Panc1 (cell line): ENCODE measurements at regions not wholly inside any gene's neighbourhood (a gene's known extent, or its start where the extent isn't known, plus 50 kb on each side); places are given as distances from the start of the nearest gene placed in this dataset.

Experiments used
- ATAC-seq: fragments of 200-7000 bp; cut with Tn5 transposase; 2 replicates; pipeline ENCODE4 v1.9.1; 2020; ENCODE audit warnings: mild to moderate bottlenecking, moderate library complexity
- BruUV-seq: library from RNA; stranded (reverse); fragments of 400-500 nt; replicated peaks from 2 replicates; lab custom pipeline; 2021; lab: Mats Ljungman, UMichigan
- CTCF ChIA-PET: fragments of 300-600 bp; sonication (Branson Sonifier 250); formaldehyde crosslinking; loops from one replicate; lab custom pipeline; 2022; ENCODE audit warnings: antibody characterized with exemption; lab: Charles Lee
- POLR2A ChIA-PET: fragments of 300-600 bp; sonication (Branson Sonifier 250); formaldehyde crosslinking; loops from one replicate; lab custom pipeline; 2022; ENCODE audit warnings: antibody characterized with exemption; lab: Charles Lee
- DNase-seq: peaks from one replicate; pipeline ENCODE4 v3.0.0-alpha.2; 2010; ENCODE audit warnings: low read depth, low spot score
- H3K27ac ChIP-seq: 2 replicates; pipeline ENCODE4 v1.5.1; 2011; ENCODE audit warnings: mild to moderate bottlenecking, low read length, inconsistent platforms
- H3K27me3 ChIP-seq: fragments of 200-500 bp; sonication (Bioruptor generic); 2 replicates; pipeline ENCODE4 v1.6.0; 2014; ENCODE audit warnings: low read length, inconsistent platforms; ENCODE audit not compliant: control insufficient read depth, insufficient read depth
- H3K36me3 ChIP-seq: fragments of 200-500 bp; sonication (Bioruptor generic); 2 replicates; pipeline ENCODE4 v1.5.1; 2014; ENCODE audit warnings: inconsistent platforms, mild to moderate bottlenecking, low read length, moderate library complexity; ENCODE audit not compliant: control insufficient read depth, insufficient read depth
- H3K4me1 ChIP-seq: 2 replicates; pipeline ENCODE4 v1.5.1; 2011; ENCODE audit warnings: inconsistent platforms, mild to moderate bottlenecking, low read length, moderate library complexity; ENCODE audit not compliant: control insufficient read depth, insufficient read depth
- H3K4me3 ChIP-seq, 2 experiments: 2 replicates each; pipeline ENCODE4 v1.5.1; 2011 to 2012; ENCODE audit warnings: low read depth in 2 of 2, low read length in 2 of 2, mild to moderate bottlenecking in 2 of 2, inconsistent platforms in 1 of 2, moderate library complexity in 1 of 2
- H3K9me3 ChIP-seq: fragments of 200-500 bp; sonication (Bioruptor generic); 2 replicates; pipeline ENCODE4 v1.5.1; 2014; ENCODE audit warnings: low read depth, mild to moderate bottlenecking, inconsistent platforms, low read length, moderate library complexity; ENCODE audit not compliant: control insufficient read depth, insufficient read depth
- CTCF ChIP-seq: fragments of 450-650 bp; IDR thresholded peaks from 2 replicates; pipeline ENCODE4 v1.5.1; 2017; ENCODE audit warnings: mild to moderate bottlenecking
- POLR2AphosphoS5 ChIP-seq: IDR thresholded peaks from 2 replicates; pipeline ENCODE4 v1.6.1; 2012; ENCODE audit warnings: mild to moderate bottlenecking, low read depth, low read length, moderate library complexity
- REST ChIP-seq, 2 experiments: IDR thresholded peaks; 2 replicates each; pipeline ENCODE4 v1.6.1; 2011 to 2012; ENCODE audit warnings: low read depth in 2 of 2, control low read depth in 1 of 2, low read length in 1 of 2, mild to moderate bottlenecking in 1 of 2, moderate library complexity in 1 of 2; ENCODE audit not compliant: insufficient read depth in 1 of 2
- SIN3A ChIP-seq: IDR thresholded peaks from 2 replicates; pipeline ENCODE4 v1.6.1; 2012; ENCODE audit warnings: low read depth, mild to moderate bottlenecking, low read length, moderate library complexity, borderline replicate concordance; ENCODE audit not compliant: insufficient read depth
- TCF7L2 ChIP-seq: IDR thresholded peaks from 2 replicates; pipeline ENCODE4 v1.6.1; 2011; ENCODE audit warnings: mild to moderate bottlenecking, low read depth, low read length, inconsistent platforms
- in situ Hi-C: cut with HindIII; loops from 2 replicates; pipeline ENCODE4 v1.10.0; 2016; ENCODE audit warnings: low sequenced_read_pairs, low pct_unique_long_range_greater_than_20kb
- intact Hi-C: fragments of 100-400 bp; cut with micrococcal nuclease; formaldehyde crosslinking; loops from one replicate; pipeline ENCODE4 v1.10.0; 2022; ENCODE audit not compliant: unreplicated experiment

- intact Hi-C loops (no loop called here), in situ Hi-C loops (no loop called here)
- Histone ChIP-seq H3K9me3 (no peaks in the 10 kb centered on the region), H3K36me3 (no peaks in the 10 kb centered on the region), H3K27me3 (0 out of 2 replicates have a peak, but pooled peaks cover 3% of the 10 kb centered on the region), H3K4me1 (no peaks in the 10 kb centered on the region), H3K27ac (no peak overlapping the region), H3K4me3 (no peak overlapping the region)
- no peak for ATAC-seq
- no TSS peak for BruUV-seq
- DNase-seq, result no peak
- CTCF ChIA-PET, result no interaction called here
- POLR2A ChIA-PET, result no interaction called here
- no peak for TF ChIP-seq REST (IDR thresholded peaks at IDR 0.05; ENCODE audit: insufficient read depth in 1 of 2, low read depth in 2 of 2, low read length in 1 of 2)
- TF ChIP-seq SIN3A, result no peak
- no peak for TF ChIP-seq TCF7L2
- no peak for TF ChIP-seq CTCF
- no peak for TF ChIP-seq POLR2AphosphoS5
Measured at GRCh38 chr7:25678215-25678614, 449.9 kb upstream of the NPVF start.

- no TSS peak for BruUV-seq
- Histone ChIP-seq H3K36me3 (no peaks in the 10 kb centered on the region), H3K27ac (no peak overlapping the region), H3K27me3 (peaks cover 12% of the 10 kb centered on the region; the same call in 1 of the 2 replicates), H3K4me1 (no peaks in the 10 kb centered on the region), H3K9me3 (no peaks in the 10 kb centered on the region), H3K4me3 (no peak overlapping the region)
- DNase-seq (no peak), ATAC-seq (no peak)
- intact Hi-C loops, result no loop called here
- CTCF ChIA-PET, result no interaction called here
- in situ Hi-C loops, result no loop called here
- TF ChIP-seq CTCF (no peak), TCF7L2 (no peak), REST (IDR thresholded peaks at IDR 0.05; ENCODE audit: insufficient read depth in 1 of 2, low read depth in 2 of 2, low read length in 1 of 2) (no peak), SIN3A (no peak), POLR2AphosphoS5 (no peak)
- POLR2A ChIA-PET, result no interaction called here
Measured at GRCh38 chr7:25680636-25681035, 452.4 kb upstream of the NPVF start.
